Endothelial cell of umbilical vein (primary cell): ENCODE measurements at regions not wholly inside any gene's neighbourhood (a gene's known extent, or its start where the extent isn't known, plus 50 kb on each side); places are given as distances from the start of the nearest gene placed in this dataset.
"Not testable (repeated sequence)": the region's sequence is repeated elsewhere in the genome, so short reads cannot be mapped to it uniquely, and the experiment has no call there.

Experiments used
- BruUV-seq: library from RNA; stranded (reverse); fragments of 400-500 nt; replicated peaks from 2 replicates; lab custom pipeline; 2021; lab: Mats Ljungman, UMichigan
- CTCF ChIA-PET: fragments of 300-600, 350-600 bp; sonication (Branson Sonifier 250); formaldehyde crosslinking; loops from one replicate; lab custom pipeline; 2021; ENCODE audit warnings: antibody characterized with exemption, inconsistent platforms; lab: Charles Lee
- POLR2A ChIA-PET: fragments of 300-600, 350-600 bp; sonication (Branson Sonifier 250); formaldehyde crosslinking; loops from one replicate; lab custom pipeline; 2021; ENCODE audit warnings: antibody characterized with exemption, inconsistent platforms; lab: Charles Lee
- DNase-seq: peaks from one replicate; pipeline ENCODE4 v3.0.0-alpha.2; 2011; ENCODE audit warnings: low read depth, low spot score
- FAIRE-seq: peaks from 2 replicates; lab custom pipeline; 2011; peaks lifted over from hg19 to GRCh38; lab: Jason Lieb, UNC
- H2AFZ ChIP-seq: 2 replicates; pipeline ENCODE4 v1.6.0; 2012; ENCODE audit warnings: low read depth, low read length, control low read depth, inconsistent platforms
- H3K27ac ChIP-seq: 2 replicates; pipeline ENCODE4 v1.5.1; 2011; ENCODE audit warnings: low read depth, mild to moderate bottlenecking, control low read depth, low read length, moderate library complexity; ENCODE audit not compliant: insufficient read depth
- H3K27me3 ChIP-seq, 2 experiments: 2 replicates each; pipeline versions ENCODE4 v1.6.0 to v1.6.1; 2011; ENCODE audit warnings: low read length in 2 of 2, mixed read lengths in 1 of 2; ENCODE audit not compliant: control insufficient read depth in 2 of 2, insufficient read depth in 2 of 2
- H3K36me3 ChIP-seq, 2 experiments: 2 replicates in 1 of 2; 3 replicates in 1 of 2; pipeline ENCODE4 v1.5.1; 2011; ENCODE audit warnings: low read length in 2 of 2, mild to moderate bottlenecking in 1 of 2, moderate library complexity in 1 of 2; ENCODE audit not compliant: control insufficient read depth in 2 of 2, insufficient read depth in 2 of 2; ENCODE audit errors: extremely low read depth in 1 of 2
- H3K4me1 ChIP-seq: 3 replicates; pipeline ENCODE4 v1.5.1; 2011; ENCODE audit warnings: mild to moderate bottlenecking, low read length; ENCODE audit not compliant: control insufficient read depth, insufficient read depth; ENCODE audit errors: extremely low read depth
- H3K4me2 ChIP-seq: 2 replicates; pipeline ENCODE4 v1.6.1; 2011; ENCODE audit warnings: low read length, control low read depth, mixed read lengths; ENCODE audit not compliant: insufficient read depth
- H3K4me3 ChIP-seq, 3 experiments: fragments of 200-600 bp in 1 of 3; sonication (generic), shearing (Covaris generic) in 1 of 3; replicated peaks in 1 of 3; 2 replicates each; pipeline ENCODE4 v1.5.1; 2011 to 2016; ENCODE audit warnings: control low read depth in 3 of 3, low read length in 3 of 3, mild to moderate bottlenecking in 2 of 3, inconsistent platforms in 1 of 3, low read depth in 1 of 3, moderate library complexity in 1 of 3; ENCODE audit not compliant: insufficient read depth in 1 of 3
- H3K79me2 ChIP-seq: 2 replicates; pipeline ENCODE4 v1.6.0; 2012; ENCODE audit warnings: low read length, inconsistent platforms; ENCODE audit not compliant: control insufficient read depth, insufficient read depth
- H3K9ac ChIP-seq: replicated peaks from 2 replicates; pipeline ENCODE3; 2011; ENCODE audit warnings: low read length, control low read depth; ENCODE audit not compliant: insufficient read depth; ENCODE audit errors: extremely low read depth
- H3K9me1 ChIP-seq: replicated peaks from 3 replicates; pipeline ENCODE4 v1.6.0; 2011; ENCODE audit warnings: mild to moderate bottlenecking, low read length; ENCODE audit not compliant: control insufficient read depth, insufficient read depth; ENCODE audit errors: extremely low read depth
- H3K9me3 ChIP-seq: replicated peaks from 2 replicates; pipeline ENCODE4 v1.5.1; 2012; ENCODE audit warnings: low read length, inconsistent platforms; ENCODE audit not compliant: control insufficient read depth, insufficient read depth
- H4K20me1 ChIP-seq: replicated peaks from 2 replicates; pipeline ENCODE3; 2011; ENCODE audit warnings: mild to moderate bottlenecking, low read length; ENCODE audit not compliant: control insufficient read depth, insufficient read depth; ENCODE audit errors: extremely low read depth
- EZH2 ChIP-seq: IDR thresholded peaks from 2 replicates; pipeline ENCODE4 v1.6.1; 2012; ENCODE audit warnings: borderline replicate concordance, low read depth, mild to moderate bottlenecking, moderate library complexity, low read length, inconsistent platforms; ENCODE audit not compliant: severe bottlenecking
- FOS ChIP-seq: IDR thresholded peaks from 2 replicates; pipeline ENCODE4 v1.6.1; 2011; ENCODE audit warnings: mild to moderate bottlenecking, low read length, moderate library complexity, borderline replicate concordance; ENCODE audit not compliant: insufficient read depth
- GATA2 ChIP-seq: IDR thresholded peaks from 2 replicates; pipeline ENCODE4 v1.7.0; 2011; ENCODE audit warnings: low read depth, mild to moderate bottlenecking, moderate library complexity, mixed read lengths, low read length; ENCODE audit not compliant: insufficient read length, insufficient read depth
- JUN ChIP-seq: IDR thresholded peaks from 2 replicates; pipeline ENCODE4 v1.6.1; 2011; ENCODE audit warnings: borderline replicate concordance, low read depth; ENCODE audit not compliant: insufficient read length, insufficient read depth
- MYC ChIP-seq: IDR thresholded peaks from one replicate; pipeline ENCODE4 v1.6.1; 2011; ENCODE audit warnings: mild to moderate bottlenecking, low read depth, low read length
- POLR2A ChIP-seq: IDR thresholded peaks from 2 replicates; pipeline ENCODE4 v1.6.1; 2012; ENCODE audit warnings: low read depth, mild to moderate bottlenecking, control low read depth, low read length
- POLR2AphosphoS5 ChIP-seq: IDR thresholded peaks from 2 replicates; pipeline ENCODE4 v1.6.1; 2012; ENCODE audit warnings: low read depth, mild to moderate bottlenecking, control low read depth, low read length, moderate library complexity; ENCODE audit not compliant: insufficient read depth
- dilution Hi-C: fragments of 300-500 bp; cut with MboI; formaldehyde crosslinking; loops from one replicate; pipeline ENCODE4 v1.15.0; 2019; ENCODE audit warnings: low sequenced_read_pairs; ENCODE audit not compliant: extremely low pct_ligation_motif_present
- intact Hi-C: fragments of 100-400 bp; cut with micrococcal nuclease; formaldehyde crosslinking; loops from one replicate; pipeline ENCODE4 v1.10.0; 2022
- TF ChIP-seq, protein P1 (sequence below), 2 donors: IDR thresholded peaks; 1 replicate in 1 of 2; 2 replicates in 1 of 2; pipeline ENCODE4 v1.5.1; 2011; ENCODE audit warnings: low read length in 2 of 2, mild to moderate bottlenecking in 2 of 2, moderate library complexity in 2 of 2, control low read depth in 1 of 2, inconsistent platforms in 1 of 2, low read depth in 1 of 2; ENCODE audit not compliant: insufficient read depth in 1 of 2; ENCODE audit errors: extremely low read depth in 1 of 2
- TF ChIP-seq, protein P2 (sequence below): IDR thresholded peaks from 2 replicates; pipeline ENCODE4 v1.6.1; 2011; ENCODE audit not compliant: insufficient read depth, insufficient read length

DNA sequence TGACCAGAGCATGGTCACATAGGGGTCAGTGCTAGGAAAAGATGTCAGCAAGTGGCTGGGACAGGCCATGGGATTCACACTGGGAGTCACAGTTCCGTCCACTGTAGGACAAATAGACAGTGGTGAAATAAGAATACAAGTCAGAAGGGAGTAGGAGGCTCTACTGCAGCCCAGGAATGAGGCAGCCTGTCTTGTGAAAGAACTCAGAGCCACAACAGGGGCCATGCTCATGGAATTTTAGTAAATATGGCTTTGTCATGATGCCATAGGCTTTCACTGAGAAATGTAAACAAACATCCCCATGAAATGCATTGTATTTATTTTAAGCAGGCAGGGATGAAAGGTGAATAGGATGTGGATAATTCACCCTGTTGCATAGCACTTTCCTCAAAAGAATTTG is 504.3 kb downstream of the SOX11 start:
- ChIA-PET CTCF (no interaction called here), POLR2A (no interaction called here)
- Histone ChIP-seq H3K4me2 (no peak overlapping the region), H4K20me1 (no peaks in the 10 kb centered on the region), H3K27me3 (no peaks in the 10 kb centered on the region), H3K79me2 (no peaks in the 10 kb centered on the region), H3K9me3 (peaks cover 2% of the 10 kb centered on the region), H3K27ac (no peak overlapping the region), H3K4me1 (no peaks in the 10 kb centered on the region), H3K36me3 (no peaks in the 10 kb centered on the region), H3K4me3 (no peak overlapping the region), H2AFZ (no peak overlapping the region), H3K9me1 (no peaks in the 10 kb centered on the region), H3K9ac (no peak overlapping the region)
- intact Hi-C loops (no loop called here), dilution Hi-C loops (no loop called here)
- DNase-seq = no peak
- TF ChIP-seq POLR2A = no peak
- no peak for TF ChIP-seq MYC
- TF ChIP-seq EZH2 = no peak
- TF ChIP-seq POLR2AphosphoS5 = no peak
- TF ChIP-seq FOS = no peak
- TF ChIP-seq GATA2 = no peak
- TF ChIP-seq, protein P1, sequence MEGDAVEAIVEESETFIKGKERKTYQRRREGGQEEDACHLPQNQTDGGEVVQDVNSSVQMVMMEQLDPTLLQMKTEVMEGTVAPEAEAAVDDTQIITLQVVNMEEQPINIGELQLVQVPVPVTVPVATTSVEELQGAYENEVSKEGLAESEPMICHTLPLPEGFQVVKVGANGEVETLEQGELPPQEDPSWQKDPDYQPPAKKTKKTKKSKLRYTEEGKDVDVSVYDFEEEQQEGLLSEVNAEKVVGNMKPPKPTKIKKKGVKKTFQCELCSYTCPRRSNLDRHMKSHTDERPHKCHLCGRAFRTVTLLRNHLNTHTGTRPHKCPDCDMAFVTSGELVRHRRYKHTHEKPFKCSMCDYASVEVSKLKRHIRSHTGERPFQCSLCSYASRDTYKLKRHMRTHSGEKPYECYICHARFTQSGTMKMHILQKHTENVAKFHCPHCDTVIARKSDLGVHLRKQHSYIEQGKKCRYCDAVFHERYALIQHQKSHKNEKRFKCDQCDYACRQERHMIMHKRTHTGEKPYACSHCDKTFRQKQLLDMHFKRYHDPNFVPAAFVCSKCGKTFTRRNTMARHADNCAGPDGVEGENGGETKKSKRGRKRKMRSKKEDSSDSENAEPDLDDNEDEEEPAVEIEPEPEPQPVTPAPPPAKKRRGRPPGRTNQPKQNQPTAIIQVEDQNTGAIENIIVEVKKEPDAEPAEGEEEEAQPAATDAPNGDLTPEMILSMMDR (IDR thresholded peaks at IDR 0.05; ENCODE audit: extremely low read depth in 1 of 2, insufficient read depth in 1 of 2, low read depth in 1 of 2, low read length in 2 of 2) = no peak
- TF ChIP-seq, protein P2, sequence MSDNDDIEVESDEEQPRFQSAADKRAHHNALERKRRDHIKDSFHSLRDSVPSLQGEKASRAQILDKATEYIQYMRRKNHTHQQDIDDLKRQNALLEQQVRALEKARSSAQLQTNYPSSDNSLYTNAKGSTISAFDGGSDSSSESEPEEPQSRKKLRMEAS = no peak
- no peak for TF ChIP-seq JUN
- FAIRE-seq = no peak
- BruUV-seq = no TSS peak

DNA sequence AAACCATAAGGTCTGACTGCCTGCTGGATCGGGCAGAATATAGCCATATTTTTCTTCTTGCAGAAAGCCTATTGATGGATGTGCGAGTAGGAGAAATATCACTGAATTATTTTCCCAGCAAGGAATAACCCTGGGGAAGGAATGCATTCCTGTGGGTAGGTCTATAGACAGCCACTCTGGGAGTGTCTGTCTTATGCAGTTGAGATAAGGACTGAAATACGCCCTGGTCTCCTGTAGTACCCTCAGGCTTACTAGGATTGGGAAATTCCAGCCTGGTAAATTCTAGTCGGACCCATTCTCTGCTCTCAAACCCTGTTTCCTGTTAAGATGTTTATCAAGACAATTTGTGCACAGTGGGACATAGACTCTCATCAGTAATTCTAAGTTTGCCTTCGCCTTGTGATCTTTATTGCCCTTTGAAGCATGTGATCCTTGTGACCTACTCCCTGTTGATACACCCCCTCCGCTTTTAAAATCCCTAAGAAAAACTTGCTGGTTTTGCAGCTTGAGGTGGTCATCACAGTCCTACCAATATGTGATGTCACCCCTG is 506.3 kb downstream of the SOX11 start:
- H3K4me3 ChIP-seq, H3K9me1 ChIP-seq, H3K27me3 ChIP-seq, dilution Hi-C loops, intact Hi-C loops, POLR2A ChIA-PET, H3K4me1 ChIP-seq, H3K79me2 ChIP-seq, FAIRE-seq, DNase-seq, BruUV-seq, H3K36me3 ChIP-seq, H3K9me3 ChIP-seq, CTCF ChIA-PET, H2AFZ ChIP-seq, H3K4me2 ChIP-seq, H3K27ac ChIP-seq, H4K20me1 ChIP-seq, H3K9ac ChIP-seq: not testable (repeated sequence)
